GM13976 (cell line): ENCODE measurements at regions not wholly inside any gene's neighbourhood (a gene's known extent, or its start where the extent isn't known, plus 50 kb on each side); places are given as distances from the start of the nearest gene placed in this dataset.

Experiments
- DNase-seq: peaks from one replicate; pipeline ENCODE4 v3.0.0; 2012; ENCODE audit warnings: low spot score
- in situ Hi-C: fragments of 300-500 bp; cut with MboI; formaldehyde crosslinking; loops from one replicate; pipeline ENCODE4 v1.12.0; 2022; ENCODE audit warnings: low sequenced_read_pairs, mixed read lengths, inconsistent platforms; ENCODE audit not compliant: unreplicated experiment
- TF ChIP-seq, protein P1 (sequence below): IDR thresholded peaks from 2 replicates; pipeline ENCODE4 v1.5.1; 2012; ENCODE audit warnings: borderline replicate concordance, mild to moderate bottlenecking; ENCODE audit not compliant: insufficient read depth; ENCODE audit errors: extremely low read depth, missing control alignments, control extremely low read depth

DNA sequence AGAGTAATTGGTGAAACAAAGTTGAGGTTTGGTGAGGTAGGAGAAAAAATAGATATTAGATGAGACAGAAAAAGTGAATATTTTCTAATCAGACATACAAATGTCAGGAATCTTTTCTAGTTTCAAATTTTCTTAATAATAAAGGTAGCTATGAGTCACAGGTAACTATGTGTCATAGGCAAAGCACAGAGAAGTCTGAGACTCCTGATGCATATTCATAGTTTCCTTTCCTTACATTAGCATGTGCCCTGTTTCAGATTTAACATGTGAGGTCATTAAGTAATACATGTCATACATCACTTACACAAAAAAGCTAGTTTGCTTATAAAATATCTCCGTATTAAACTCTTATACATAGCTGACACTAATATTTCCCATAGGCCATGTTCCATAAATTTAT, 1141.3 kb upstream of the PCDH20 start:
- TF ChIP-seq, protein P1, sequence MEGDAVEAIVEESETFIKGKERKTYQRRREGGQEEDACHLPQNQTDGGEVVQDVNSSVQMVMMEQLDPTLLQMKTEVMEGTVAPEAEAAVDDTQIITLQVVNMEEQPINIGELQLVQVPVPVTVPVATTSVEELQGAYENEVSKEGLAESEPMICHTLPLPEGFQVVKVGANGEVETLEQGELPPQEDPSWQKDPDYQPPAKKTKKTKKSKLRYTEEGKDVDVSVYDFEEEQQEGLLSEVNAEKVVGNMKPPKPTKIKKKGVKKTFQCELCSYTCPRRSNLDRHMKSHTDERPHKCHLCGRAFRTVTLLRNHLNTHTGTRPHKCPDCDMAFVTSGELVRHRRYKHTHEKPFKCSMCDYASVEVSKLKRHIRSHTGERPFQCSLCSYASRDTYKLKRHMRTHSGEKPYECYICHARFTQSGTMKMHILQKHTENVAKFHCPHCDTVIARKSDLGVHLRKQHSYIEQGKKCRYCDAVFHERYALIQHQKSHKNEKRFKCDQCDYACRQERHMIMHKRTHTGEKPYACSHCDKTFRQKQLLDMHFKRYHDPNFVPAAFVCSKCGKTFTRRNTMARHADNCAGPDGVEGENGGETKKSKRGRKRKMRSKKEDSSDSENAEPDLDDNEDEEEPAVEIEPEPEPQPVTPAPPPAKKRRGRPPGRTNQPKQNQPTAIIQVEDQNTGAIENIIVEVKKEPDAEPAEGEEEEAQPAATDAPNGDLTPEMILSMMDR, result no peak
- in situ Hi-C loops, result no loop called here
- DNase-seq, result no peak

DNA sequence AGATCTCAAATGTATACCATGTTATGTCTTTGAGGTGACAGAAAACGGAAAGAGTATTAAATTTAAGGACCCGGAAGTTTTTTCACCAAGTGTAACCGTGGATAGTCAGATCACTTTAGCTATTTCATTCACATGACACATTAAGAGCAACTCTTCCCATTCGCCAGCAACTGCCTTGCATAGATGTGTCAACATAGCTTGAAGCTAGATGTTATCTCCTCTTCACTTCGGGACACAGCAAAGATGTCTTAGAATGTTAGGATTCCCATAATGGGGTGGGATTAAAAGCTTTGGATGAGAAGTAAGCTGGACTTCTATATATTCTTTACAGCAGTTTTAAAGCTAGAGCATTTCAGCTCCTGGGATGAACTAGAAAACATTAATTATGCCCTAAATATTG, 1135.9 kb upstream of the PCDH20 start:
- no peak for DNase-seq
- TF ChIP-seq, protein P1, result no peak
- in situ Hi-C loops, result no loop called here

DNA sequence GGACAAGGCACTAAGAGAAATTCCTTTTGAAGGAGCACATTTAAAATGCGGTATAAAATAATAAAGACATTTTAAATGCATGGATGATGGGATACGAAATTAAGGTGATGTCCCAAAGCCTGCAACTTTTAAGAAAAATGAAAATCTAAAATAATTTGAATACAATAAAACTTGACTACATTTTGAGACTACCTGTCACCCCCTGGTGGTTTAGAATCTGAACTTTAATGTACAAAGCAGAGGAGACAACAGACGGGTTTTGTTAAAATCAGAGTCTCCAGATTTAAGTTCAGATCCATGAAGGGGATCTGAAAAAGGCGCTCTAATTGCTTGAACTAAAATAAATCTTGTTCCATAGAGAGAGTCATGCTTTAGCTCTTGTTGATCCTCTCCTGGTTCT, 1129.3 kb upstream of the PCDH20 start:
- DNase-seq, result no peak
- in situ Hi-C loops, result no loop called here
- TF ChIP-seq, protein P1, result no peak

DNA sequence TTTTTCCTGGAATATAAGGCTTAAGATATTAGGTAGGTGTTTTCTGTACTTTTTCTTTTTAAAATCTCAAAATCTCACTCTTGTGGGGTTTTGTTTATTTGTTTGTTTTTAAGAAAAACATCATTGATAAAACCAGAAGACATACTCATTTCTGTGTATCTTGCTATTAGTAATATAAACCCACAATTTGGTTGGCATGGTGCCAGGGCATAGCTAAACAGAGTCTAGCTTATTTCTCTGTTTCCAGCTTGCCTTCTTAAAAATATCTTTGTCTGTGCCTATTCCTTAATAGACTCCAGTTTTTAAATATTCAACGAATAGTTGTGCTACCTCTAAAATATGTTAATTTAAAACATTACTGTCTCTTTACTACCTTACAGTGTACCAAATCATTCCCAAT, 1121.9 kb upstream of the PCDH20 start:
- in situ Hi-C loops, result no loop called here
- no peak for DNase-seq

DNA sequence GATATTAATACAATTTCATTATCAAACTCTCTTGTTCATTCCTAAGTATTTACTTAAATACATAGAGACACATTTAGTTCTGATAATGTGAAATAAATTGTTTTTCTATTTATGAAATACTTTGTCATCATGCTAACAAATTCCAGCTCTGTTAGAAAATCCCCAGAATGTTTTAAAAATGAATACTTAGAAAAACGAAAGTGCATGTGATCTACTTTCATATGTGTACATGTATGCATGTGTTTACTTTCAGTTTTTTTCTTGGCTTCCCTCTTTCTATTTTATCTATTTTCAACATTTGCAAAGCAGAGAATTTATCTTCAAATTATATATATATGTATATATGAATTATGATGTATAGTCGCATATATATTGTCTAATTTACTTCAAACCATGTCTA, 1110.0 kb upstream of the PCDH20 start:
- TF ChIP-seq, protein P1, result no peak
- in situ Hi-C loops, result no loop called here
- no peak for DNase-seq

More for the DNA sequence above, 1121.9 kb upstream of the PCDH20 start:
- TF ChIP-seq, protein P1, result no peak

DNA sequence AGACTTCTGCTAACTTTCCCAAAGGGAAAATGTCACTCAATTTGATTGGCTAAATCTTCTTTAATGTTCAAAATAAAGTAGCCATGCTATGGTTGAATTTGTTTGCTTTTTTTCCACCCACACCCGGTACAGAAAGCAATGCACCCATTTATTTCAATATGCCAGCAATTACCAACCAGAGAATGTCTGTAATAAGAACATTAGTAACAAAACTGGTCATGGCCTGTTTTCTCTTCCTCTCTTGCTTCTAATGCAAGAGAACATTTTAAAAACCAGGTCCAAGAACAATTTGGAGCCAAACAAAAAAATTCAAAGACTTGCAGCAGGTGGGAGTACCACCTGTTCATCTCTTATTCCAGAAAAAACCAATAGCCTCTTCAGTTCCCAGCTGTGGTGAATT, 1108.8 kb upstream of the PCDH20 start:
- TF ChIP-seq, protein P1, result no peak
- in situ Hi-C loops, result no loop called here

DNA sequence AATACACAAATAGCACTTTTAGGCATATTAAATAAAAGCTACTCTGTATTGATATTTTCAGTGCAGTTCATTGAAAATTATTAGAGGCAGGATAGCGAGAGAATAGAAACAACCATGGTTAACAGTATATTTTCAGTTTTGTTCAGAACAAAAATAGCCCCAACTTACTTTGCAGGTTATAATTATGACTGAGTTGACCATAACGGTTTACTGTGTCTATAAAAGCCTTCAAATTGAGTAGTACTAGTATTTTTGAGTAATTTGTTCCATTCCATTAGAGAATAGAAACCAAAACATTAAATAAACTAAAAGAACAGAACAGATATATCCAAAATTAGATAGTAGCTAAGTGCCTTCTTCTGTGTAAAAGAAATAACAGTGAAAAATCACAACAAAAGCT, 1108.4 kb upstream of the PCDH20 start:
- TF ChIP-seq, protein P1, result no peak
- in situ Hi-C loops, result no loop called here
- peak; percentile 22 for DNase-seq

More for the DNA sequence above, 1108.8 kb upstream of the PCDH20 start:
- no peak for DNase-seq
